ENCODE measurements at regions not wholly inside any gene's neighbourhood (a gene's known extent, or its start where the extent isn't known, plus 50 kb on each side); places are given as distances from the start of the nearest gene placed in this dataset.

- intact Hi-C loops (cut with DNase I) = no loop called here
- no peak overlapping the region for H3K27ac ChIP-seq
- H3K4me3 ChIP-seq = no peak overlapping the region
- peaks cover 0 to 4% (median 0%) of the 10 kb centered on the region in 11 donors for H3K9me3 ChIP-seq
- ATAC-seq (no peak), DNase-seq (no peak)
- H3K36me3 ChIP-seq = no peaks in the 10 kb centered on the region
- H3K4me1 ChIP-seq = peaks cover 0 to 15% (median 6%) of the 10 kb centered on the region in 9 donors
- no peak for TF ChIP-seq CTCF (IDR thresholded peaks at IDR 0.05)
- 65 to 69% methylated on average over 10 of the region's 10 CpGs for whole genome bisulfite sequencing, 2 donors
- peaks cover 0 to 16% (median 5%) of the 10 kb centered on the region in 7 donors for H3K27me3 ChIP-seq
Measured at GRCh38 chr14:103256406-103256805, 77.6 kb upstream of the EIF5 start.

GRCh38 chr14:103257211-103257962 is 76.7 kb upstream of the EIF5 start:
- WGBS, 2 donors = 93 to 96% methylated on average over 4 of the region's 4 CpGs
- intact Hi-C loops (cut with DNase I) = no loop called here
- Histone ChIP-seq H3K9me3 (no peaks in the 10 kb centered on the region), H3K4me3 (no peak overlapping the region), H3K4me1 (peaks cover 0 to 16% (median 6%) of the 10 kb centered on the region in 9 donors), H3K36me3 (no peaks in the 10 kb centered on the region), H3K27me3 (peaks cover 0 to 9% (median 5%) of the 10 kb centered on the region in 7 donors), H3K27ac (no peak overlapping the region)
- DNase-seq = no peak
- ATAC-seq = no peak
- no peak for TF ChIP-seq CTCF (IDR thresholded peaks at IDR 0.05)

- ATAC-seq = no peak
- TF ChIP-seq CTCF (IDR thresholded peaks at IDR 0.05) = no peak
- Histone ChIP-seq H3K27me3 (peaks cover 0 to 14% (median 5%) of the 10 kb centered on the region in 7 donors), H3K36me3 (no peaks in the 10 kb centered on the region), H3K9me3 (no peaks in the 10 kb centered on the region), H3K4me3 (no peak overlapping the region), H3K27ac (no peak overlapping the region), H3K4me1 (peaks cover 0 to 16% (median 6%) of the 10 kb centered on the region in 9 donors)
- intact Hi-C loops (cut with DNase I) = no loop called here
- WGBS, 2 donors = 85 to 90% methylated on average over 12 of the region's 12 CpGs
- no peak for DNase-seq
Measured at GRCh38 chr14:103258211-103258610, 75.8 kb upstream of the EIF5 start.

- no peak overlapping the region for H3K4me3 ChIP-seq
- H3K4me1 ChIP-seq = peaks cover 0 to 16% (median 6%) of the 10 kb centered on the region in 9 donors
- H3K9me3 ChIP-seq = no peaks in the 10 kb centered on the region
- 93 to 96% methylated on average over 10 of the region's 10 CpGs for WGBS, 2 donors
- DNase-seq (no peak), ATAC-seq (no peak)
- H3K27ac ChIP-seq = no peak overlapping the region
- intact Hi-C loops (cut with DNase I) = no loop called here
- H3K27me3 ChIP-seq = peaks cover 0 to 17% (median 5%) of the 10 kb centered on the region in 7 donors
- no peak for TF ChIP-seq CTCF (IDR thresholded peaks at IDR 0.05)
- H3K36me3 ChIP-seq = no peaks in the 10 kb centered on the region
Measured at GRCh38 chr14:103259184-103259583, 74.9 kb upstream of the EIF5 start.

Data from heart right ventricle (tissue), 16 donors.